NCI-H82 (cell line): ENCODE measurements at regions not wholly inside any gene's neighbourhood (a gene's known extent, or its start where the extent isn't known, plus 50 kb on each side); places are given as distances from the start of the nearest gene placed in this dataset.
"Not testable (repeated sequence)": the region's sequence is repeated elsewhere in the genome, so short reads cannot be mapped to it uniquely, and the experiment has no call there.

Experiments used
- DNase-seq: peaks from one replicate; lab custom pipeline; 2025; lab: John Stamatoyannopoulos, UW

GRCh38 chr3:63096248-63097058, 181.7 kb upstream of the SYNPR start:
- DNase-seq, result no peak

- no peak for DNase-seq
Observed at GRCh38 chr3:63097396-63097795, 180.7 kb upstream of the SYNPR start.

GRCh38 chr3:63116922-63117321, 161.2 kb upstream of the SYNPR start:
- no peak for DNase-seq

GRCh38 chr3:63124090-63124489, 154.0 kb upstream of the SYNPR start:
- no peak for DNase-seq

GRCh38 chr3:63126530-63126929, 151.6 kb upstream of the SYNPR start:
- DNase-seq, result no peak

GRCh38 chr3:63128380-63128779, 149.7 kb upstream of the SYNPR start:
- DNase-seq, result peak; percentile 48

- DNase-seq, result no peak
Observed at GRCh38 chr3:63130625-63131024, 147.5 kb upstream of the SYNPR start.

GRCh38 chr3:63132461-63133250, 145.5 kb upstream of the SYNPR start:
- DNase-seq, result no peak

- DNase-seq, result no peak
Observed at GRCh38 chr3:63135367-63135766, 142.7 kb upstream of the SYNPR start.

DNA sequence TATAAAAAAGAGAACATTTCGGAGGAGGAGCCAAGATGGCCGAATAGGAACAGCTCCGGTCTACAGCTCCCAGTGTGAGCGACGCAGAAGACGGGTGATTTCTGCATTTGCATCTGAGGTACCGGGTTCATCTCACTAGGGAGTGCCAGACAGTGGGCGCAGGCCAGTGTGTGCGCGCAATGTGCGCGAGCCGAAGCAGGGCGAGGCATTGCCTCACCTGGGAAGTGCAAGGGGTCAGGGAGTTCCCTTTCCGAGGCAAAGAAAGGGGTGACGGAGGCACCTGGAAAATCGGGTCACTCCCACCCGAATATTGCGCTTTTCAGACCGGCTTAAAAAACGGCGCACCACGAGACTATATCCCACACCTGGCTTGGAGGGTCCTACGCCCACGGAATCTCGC, 141.9 kb upstream of the SYNPR start:
- DNase-seq, result not testable (repeated sequence)

DNA sequence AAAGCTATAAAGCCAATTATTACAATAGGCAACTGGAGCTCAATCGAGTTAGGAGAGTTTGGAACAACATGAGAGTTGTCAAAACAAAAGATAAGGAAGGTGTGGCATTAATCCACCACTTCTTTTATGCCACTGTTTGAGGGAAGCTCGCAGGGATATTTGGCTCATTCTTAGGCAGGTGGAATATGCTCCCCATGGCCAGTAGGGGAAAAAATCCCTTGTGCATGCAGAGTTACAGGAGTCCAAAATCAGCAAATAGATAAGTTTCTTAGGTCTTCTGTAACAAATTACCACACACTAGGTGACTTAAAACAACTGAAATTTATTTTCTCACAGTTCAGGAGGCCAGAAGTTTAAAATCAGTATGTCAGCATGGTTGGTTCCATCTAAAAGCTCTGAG, 135.4 kb upstream of the SYNPR start:
- DNase-seq, result peak; percentile 16

DNA sequence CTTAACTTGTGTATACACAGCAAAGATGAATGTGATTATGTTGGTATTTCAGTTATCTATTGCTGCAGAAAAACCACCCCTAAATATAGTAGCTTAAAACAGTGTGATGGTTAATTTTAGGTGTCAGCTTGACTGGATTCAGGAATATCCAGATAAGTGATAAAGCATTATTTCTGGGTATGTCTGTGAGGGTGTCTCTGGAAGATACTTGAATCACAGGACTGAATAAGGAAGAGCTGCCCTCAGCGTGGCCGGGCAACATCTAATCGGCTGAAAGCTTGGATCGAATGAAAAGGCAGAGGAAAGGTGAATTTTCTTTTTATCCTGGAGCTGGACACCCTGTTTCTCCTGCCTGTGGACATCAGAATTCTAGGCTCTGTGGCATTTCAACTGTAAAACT, 132.0 kb upstream of the SYNPR start:
- DNase-seq, result no peak

DNA sequence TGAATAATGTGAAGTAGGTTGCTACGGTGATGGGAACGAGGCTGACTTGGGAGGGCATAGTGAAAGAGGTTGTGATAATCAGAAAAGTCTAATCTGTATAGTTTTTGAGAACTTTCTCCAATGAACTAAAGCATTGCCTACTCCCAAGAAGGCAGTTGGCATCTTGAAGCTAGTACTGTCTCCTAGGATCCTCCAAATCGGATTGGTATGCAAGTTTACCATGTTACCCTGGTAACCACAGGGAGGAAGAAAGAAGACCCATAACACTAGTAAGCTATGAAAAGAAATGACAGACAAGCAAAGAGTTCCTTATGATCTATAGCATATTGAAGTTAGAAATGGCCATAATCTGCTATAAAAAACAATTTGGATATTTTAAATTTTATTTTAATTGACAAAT, 127.2 kb upstream of the SYNPR start:
- peak; percentile 6 for DNase-seq

DNA sequence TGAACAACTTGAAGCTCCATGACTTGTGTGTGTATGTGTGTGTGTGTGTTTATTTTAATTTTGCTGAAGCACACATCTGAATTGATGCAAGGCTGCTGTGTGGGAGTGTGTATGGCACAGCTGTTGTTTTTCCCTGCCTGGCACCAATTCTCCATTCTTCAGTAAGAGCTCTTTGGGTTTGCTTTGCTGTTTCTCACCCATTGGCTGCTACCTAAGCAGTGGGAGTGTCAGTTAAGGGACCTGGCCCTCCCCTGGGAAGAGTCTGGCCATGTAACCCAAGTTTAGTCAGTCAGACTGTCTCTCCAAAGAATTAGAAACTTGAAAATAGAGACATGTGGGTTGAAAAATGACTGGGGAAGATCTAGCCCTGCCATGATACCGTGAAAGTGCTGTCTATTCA, 126.2 kb upstream of the SYNPR start:
- no peak for DNase-seq

DNA sequence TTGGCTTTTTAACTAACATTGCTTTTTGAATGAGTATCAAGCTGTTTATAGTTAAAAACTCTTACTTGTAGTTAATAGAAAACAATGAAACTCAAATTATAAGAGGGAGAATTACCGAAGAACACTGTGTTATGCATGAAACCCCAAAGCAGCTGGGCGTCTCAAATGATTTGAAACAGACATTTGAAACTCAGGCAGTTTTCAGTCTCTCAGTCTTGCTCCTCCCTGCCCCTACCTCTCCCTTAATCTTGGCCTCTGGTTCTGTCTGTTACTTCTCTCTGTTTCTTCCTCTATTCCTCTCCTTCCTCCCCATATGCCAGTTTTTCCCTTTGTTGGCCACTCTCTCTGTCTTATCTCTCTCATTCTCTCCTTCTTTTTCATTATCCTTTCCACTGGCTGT, 118.3 kb upstream of the SYNPR start:
- DNase-seq, result no peak

DNA sequence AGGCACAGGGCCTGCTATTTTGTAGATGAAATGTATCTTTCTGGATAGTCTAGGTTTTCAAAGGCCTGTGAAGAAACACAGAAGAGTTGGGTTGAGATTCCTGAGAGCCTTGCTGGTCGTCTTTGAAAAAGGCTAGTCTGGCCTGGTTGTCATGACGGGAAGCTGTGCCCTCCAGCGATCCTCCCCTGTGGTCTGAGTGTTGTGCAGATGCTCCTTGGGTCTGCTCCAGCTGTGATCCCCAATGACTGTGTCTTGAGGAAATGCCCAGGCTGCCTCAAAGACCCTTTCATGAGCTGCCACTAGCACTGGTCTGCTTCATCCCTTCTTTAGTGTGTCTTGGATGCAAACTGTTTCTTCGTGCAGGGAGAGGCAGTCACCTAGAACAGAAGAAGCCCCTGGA, 111.0 kb upstream of the SYNPR start:
- no peak for DNase-seq

GRCh38 chr3:63168179-63168578, 109.9 kb upstream of the SYNPR start:
- DNase-seq, result no peak

DNA sequence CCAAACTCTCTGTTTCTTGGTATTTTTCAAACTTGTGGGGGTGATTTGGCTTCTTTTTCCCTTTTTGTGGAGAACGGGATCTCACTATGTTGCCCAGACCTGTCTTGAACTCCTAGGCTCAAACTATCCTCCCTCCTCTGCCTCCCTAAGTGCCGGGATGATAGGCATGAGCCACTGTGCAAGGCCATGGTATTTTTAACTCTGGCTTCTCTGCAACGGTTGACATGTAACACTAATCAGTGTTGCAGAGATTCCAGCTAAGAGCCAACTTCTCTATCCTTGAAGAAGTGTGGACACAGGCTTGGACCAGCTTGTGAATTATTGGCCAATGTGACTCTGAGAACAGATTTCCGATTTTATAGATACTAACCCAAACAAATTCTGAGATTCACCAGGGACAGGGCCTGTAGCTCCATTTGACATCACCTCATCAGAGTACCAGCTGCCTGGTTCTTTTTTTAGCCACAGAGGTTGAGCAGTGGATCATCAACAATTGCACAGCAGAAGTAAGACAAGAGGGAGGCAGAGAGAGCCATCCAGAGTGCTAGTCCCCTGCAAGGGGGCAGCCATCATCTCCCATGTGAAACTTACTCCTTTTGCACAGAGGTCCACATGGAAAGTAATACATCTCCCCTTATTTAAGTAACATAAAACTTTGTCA, 98.1 kb upstream of the SYNPR start:
- DNase-seq, result no peak

DNA sequence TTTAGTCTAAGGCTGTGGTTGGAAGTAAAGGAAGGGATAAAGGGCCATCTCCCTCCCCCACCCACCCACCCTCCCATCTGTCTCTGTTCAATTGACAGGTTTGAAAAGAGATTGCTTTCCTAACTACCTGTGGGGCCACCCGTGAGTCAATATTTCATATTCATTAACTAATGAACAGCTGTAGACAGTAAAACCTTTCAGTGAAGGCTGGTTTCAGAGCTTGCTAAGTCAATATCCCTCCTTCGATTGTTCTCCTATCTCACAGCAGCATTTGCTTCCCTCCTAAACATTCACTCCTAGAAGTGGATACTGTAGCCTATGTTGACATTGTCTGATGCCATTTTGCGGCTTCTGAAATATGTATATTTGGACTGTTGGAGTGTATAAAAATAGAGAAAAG, 85.9 kb upstream of the SYNPR start:
- peak; percentile 85 for DNase-seq

- peak; percentile 77 for DNase-seq
Observed at GRCh38 chr3:63193647-63194046, 84.5 kb upstream of the SYNPR start.

DNA sequence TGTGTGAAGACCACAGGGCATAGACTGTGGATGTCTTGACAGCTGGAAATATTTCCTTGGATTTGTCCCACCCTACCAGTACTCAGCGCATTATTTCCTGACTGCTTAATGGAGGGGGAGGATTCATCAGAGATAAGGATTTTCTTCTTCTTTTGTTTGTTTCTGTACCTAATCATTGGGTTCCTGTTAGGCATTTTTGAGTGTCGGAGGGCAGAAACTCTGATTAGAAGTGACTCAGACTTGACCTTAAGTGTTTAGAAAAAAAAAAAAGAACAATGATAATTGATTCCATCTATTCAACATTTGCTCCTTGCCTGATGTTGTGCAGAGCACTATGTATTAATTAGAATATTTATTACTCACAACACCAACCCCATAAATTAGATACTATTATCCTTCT, 78.5 kb upstream of the SYNPR start:
- DNase-seq, result no peak

DNA sequence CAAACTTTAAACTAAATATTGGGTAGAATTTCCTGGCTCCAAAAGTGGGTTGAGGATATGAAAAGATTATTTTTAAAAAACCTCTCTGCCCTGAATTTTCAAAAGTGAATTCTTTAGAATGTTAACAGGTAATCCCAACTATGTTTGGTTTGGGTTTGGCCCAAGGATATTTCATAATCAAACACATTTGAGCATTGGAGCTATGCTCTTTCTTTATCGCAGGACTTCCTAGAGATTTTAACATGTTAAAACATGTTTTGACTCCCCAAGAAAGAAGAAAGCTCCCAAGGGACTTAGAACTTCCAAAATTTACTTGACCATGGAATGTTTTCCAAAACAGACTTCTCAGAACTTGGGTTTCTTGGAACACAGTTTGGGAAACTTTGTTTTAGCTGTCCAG, 75.6 kb upstream of the SYNPR start:
- DNase-seq, result no peak

DNA sequence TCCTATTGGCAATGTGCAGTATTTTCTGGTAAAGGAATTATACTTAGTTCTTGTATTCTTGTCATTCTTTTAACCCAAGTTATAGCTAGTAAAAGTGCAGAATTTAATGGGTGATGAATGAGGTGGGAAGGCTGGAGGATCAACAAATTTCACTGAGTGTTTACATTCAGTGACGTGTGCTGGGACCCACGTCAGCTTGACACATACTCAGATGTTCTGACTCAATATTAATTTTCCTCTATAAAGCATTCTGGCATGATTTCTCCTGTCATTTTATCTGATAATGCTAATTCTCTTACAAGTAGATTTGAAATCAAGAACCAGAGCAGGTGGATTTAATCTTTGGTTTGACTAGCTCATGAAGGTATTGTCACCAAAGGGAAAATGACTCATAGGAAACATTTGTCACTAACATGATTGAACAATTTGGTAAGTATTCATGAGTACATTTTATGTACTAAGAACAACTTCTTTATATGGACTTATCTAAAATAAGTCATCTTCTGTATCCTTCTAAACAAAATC, 71.0 kb upstream of the SYNPR start:
- DNase-seq, result no peak
